Fibroblast of villous mesenchyme (primary cell): ENCODE measurements at regions not wholly inside any gene's neighbourhood (a gene's known extent, or its start where the extent isn't known, plus 50 kb on each side); places are given as distances from the start of the nearest gene placed in this dataset.
A peak's percentile ranks its signal among the peaks of the same experiment; 100 is the strongest.

Experiments
- DNase-seq: peaks from one replicate; pipeline ENCODE4 v3.0.0-alpha.2; 2010; ENCODE audit warnings: low read depth
- H3K4me3 ChIP-seq: 2 replicates; pipeline ENCODE4 v1.5.1; 2011; ENCODE audit warnings: low read depth, mild to moderate bottlenecking, low read length
- TF ChIP-seq, protein P1 (sequence below): IDR thresholded peaks from 2 replicates; pipeline ENCODE4 v1.5.1; 2012; ENCODE audit warnings: low read depth, mild to moderate bottlenecking, low read length; ENCODE audit not compliant: insufficient read depth

DNA sequence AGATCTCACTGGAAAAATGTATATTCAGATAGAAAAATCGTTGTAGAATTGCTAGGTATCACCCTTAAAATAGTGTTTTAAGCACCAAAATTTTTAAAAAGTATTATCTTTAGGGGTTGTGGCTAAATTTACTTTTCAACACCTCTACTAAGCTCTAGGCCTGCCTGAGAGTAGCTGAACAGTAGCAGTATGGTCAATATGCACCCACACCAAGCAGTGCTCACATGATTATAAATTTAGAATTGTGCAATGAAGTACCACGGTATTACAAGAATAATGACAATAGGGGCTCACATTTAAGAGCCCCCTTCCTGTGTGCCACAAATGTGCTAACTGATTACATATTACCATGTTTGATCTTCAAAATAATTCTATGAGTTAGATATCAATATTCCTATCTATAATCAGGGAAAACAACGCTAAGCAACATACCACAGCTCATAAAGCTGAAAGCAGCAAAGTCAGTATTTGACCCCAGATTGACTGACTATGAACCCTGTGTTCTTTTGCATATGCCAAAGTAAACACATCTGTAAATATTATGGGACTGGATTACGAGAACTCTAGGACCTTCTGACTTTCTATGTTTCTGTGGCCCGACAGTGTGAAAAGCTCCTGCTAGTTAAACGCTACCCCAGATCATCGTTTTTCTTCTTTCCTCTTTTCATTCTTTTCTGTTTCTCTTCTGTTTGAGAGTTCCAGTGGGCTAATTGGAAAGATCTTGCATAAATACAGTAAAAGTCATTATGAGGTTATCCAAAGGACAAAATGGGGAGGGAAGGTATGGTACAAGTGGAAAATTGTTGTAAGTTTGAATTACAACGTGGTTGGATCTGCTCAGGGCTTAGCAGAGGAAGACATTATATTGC is 201.1 kb upstream of the C1orf87 start:
- peak; percentile 25 for DNase-seq
- no peak overlapping the region for H3K4me3 ChIP-seq
- TF ChIP-seq, protein P1, sequence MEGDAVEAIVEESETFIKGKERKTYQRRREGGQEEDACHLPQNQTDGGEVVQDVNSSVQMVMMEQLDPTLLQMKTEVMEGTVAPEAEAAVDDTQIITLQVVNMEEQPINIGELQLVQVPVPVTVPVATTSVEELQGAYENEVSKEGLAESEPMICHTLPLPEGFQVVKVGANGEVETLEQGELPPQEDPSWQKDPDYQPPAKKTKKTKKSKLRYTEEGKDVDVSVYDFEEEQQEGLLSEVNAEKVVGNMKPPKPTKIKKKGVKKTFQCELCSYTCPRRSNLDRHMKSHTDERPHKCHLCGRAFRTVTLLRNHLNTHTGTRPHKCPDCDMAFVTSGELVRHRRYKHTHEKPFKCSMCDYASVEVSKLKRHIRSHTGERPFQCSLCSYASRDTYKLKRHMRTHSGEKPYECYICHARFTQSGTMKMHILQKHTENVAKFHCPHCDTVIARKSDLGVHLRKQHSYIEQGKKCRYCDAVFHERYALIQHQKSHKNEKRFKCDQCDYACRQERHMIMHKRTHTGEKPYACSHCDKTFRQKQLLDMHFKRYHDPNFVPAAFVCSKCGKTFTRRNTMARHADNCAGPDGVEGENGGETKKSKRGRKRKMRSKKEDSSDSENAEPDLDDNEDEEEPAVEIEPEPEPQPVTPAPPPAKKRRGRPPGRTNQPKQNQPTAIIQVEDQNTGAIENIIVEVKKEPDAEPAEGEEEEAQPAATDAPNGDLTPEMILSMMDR, result no peak

DNA sequence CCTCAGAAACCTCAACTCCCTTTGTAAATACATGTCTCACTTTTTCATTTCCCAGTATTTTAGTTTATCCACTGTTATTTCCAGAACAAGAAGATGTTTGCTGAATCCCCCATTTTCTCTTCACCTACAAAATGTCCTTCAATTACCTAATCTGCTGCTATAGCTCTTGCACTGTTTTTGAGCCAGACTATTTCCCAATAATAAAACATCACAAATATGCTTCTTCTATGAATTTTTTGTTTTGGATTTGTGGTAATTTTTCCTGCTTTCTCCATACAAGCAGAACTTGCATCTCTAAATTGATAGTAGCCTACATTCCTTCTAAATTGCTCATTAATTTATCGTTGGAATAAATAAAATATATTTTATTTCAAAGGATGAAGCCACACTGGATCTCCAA is 199.6 kb upstream of the C1orf87 start:
- no peak overlapping the region for H3K4me3 ChIP-seq
- TF ChIP-seq, protein P1, result no peak
- DNase-seq, result peak; percentile 24

DNA sequence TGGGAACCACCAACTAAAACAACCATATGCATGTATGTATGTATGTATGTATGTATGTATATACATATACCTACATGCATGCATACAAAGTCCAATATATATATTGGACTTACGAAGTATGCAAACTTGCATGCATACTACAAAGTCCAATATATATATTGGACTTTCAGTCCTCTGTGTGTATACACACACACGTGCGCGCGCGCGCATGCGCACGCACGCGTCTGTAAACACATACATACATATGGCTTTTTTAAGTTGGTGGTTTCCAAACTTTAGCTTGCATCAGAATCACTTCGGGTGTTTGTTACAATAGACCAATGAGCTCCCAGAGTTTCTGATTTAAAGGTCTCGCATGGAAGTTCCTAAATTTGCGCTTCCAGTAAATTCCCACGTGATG is 197.5 kb upstream of the C1orf87 start:
- TF ChIP-seq, protein P1, result no peak
- no peak for DNase-seq
- H3K4me3 ChIP-seq, result no peak overlapping the region

DNA sequence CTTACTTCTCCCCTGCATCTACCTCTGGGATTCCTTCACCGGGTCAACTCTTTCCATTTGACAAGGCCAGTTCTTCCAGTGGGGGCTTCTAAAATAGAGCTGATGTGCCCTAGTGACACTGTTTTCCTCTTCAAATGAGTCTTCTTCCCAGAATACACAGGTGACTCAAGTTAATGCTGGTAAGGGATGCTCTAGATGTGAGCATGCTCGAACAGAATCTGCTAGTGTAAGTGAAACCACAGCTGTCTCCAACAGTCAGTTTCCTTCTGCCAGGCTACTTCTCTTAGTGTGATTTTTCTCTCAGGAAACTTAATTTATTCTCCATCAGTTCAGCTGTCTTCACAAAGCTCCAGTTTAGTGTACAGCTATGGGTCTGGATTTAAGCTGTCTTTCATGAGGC is 194.9 kb upstream of the C1orf87 start:
- no peak for DNase-seq
- H3K4me3 ChIP-seq, result no peak overlapping the region
- TF ChIP-seq, protein P1, result no peak

DNA sequence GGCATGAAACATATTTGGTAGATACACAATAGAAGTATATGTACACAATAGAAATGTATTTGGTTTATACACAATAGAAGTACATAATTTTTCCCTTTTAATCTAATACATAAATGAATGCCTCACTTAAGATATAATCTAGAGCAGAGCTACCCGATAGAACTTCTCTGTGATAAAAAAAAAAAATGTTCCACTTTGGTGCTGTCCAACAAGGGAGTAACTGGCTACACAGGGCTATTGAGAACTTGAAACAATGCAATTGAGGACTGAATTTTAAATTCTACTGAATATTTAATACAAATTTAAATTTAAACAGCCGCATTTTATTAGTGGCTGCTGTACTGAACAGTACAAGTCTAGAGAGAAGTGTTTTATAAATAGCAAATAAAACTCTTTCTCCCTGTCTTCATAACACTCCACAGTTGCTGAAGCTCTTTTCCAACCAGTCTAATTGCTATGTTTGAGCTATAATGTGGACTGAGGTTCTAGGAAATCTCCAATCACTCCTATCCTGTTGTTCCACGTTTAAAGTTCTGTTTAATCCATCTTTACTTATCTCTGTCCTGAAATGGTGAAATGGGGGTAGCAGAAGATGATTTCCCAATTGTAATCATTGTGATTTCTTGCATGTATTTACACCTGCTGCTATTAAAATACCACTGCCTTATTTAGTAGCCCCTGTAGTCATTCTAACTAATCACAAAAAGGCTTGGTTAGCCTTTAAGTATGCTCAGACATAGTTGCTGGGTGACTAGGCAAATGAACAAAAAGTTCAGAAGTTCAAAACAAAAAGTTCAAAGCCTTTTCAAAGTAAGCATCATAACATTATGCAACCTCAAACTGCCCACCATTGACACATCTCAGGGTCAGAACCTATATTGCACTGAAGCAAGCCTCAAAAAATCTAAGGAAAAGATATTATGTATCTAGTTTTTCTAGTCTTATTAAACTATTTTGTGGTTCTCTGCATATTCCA is 192.3 kb upstream of the C1orf87 start:
- H3K4me3 ChIP-seq, result no peak overlapping the region
- TF ChIP-seq, protein P1, result no peak
- DNase-seq, result peak; percentile 37

DNA sequence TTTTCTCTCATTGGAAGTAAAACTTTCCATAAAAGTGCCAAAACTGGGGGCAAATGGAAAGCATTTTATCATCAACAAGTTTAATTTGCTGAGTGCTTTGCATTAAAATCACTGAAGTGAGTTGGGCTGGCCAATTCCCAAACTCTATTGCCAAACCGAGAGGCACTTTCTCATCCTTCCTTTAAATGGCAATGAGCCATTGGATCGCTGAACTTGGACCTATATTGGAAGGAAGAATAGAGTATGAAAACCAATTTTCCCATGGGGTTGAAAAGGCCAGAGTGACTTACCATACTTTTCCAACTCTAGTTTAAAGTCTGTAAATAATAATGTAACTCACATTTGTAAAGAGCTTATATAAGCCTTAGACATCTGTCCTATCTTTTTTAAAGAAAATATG is 189.1 kb upstream of the C1orf87 start:
- DNase-seq, result no peak
- TF ChIP-seq, protein P1, result no peak
- no peak overlapping the region for H3K4me3 ChIP-seq
